Stimulated activated CD4-positive, alpha-beta T cell treated with anti-CD3 and anti-CD28 coated beads, Interleukin-12 subunit alpha, Interleukin-12 subunit beta, amount 100 ng/mL, for 24 hours (primary cell): ENCODE measurements at regions not wholly inside any gene's neighbourhood (a gene's known extent, or its start where the extent isn't known, plus 50 kb on each side); places are given as distances from the start of the nearest gene placed in this dataset.

Source experiments
- DNase-seq, 2 experiments: peaks; one replicate each; pipeline ENCODE4 v3.0.0-alpha.2; 2020; ENCODE audit warnings: low read depth in 2 of 2

DNA sequence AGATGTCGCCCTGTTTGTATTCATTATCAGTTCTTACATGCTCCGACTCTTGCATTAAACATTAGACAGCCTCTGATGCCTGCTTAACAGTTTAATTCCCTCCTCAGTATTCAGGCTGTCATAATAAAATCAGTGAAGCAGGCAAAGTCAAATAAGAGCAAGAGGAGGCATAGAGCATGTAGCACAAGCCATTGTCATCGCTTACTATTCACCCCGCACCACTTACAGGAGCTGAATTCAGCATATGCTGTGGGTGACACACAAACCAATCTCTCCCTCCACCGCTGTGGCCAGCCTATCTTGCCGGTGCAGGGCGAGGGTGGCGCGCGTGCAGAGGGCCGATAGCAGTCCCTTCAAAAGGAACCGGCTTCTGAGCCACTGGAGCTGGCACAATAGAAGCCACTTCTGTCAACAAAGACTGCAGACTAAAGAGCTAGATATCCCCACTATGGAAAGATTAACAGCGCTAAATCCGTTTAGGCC lies 433.2 kb upstream of the MGMT start:
- no peak for DNase-seq

- peak; percentile 15 to 21 for DNase-seq
These were observed 431.8 kb upstream of the MGMT start for GRCh38 chr10:129035052-129035827.

DNA sequence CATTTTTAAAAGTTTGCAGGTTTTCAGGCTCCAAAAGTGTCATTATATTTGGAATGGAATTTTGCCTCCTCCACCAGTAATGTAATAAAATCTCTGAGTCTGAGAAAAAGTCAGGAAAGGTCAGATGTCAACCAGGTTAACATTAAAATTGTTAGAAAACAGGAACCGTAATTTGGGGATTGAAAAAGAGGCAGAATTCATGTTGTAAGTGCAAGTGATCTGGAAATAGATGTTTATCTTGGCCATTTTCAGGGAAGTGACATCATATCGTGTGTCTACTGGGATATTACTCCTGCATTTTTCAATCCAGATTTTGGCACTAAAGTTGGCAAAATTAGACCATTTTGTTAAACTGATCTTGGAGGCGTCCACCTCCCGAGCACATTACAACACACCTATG lies 428.5 kb upstream of the MGMT start:
- DNase-seq, result no peak

- no peak for DNase-seq
These were observed 427.4 kb upstream of the MGMT start for GRCh38 chr10:129039406-129040370.

GRCh38 chr10:129040377-129040776 lies 426.7 kb upstream of the MGMT start:
- no peak for DNase-seq

GRCh38 chr10:129041916-129042315 lies 425.1 kb upstream of the MGMT start:
- no peak for DNase-seq

DNA sequence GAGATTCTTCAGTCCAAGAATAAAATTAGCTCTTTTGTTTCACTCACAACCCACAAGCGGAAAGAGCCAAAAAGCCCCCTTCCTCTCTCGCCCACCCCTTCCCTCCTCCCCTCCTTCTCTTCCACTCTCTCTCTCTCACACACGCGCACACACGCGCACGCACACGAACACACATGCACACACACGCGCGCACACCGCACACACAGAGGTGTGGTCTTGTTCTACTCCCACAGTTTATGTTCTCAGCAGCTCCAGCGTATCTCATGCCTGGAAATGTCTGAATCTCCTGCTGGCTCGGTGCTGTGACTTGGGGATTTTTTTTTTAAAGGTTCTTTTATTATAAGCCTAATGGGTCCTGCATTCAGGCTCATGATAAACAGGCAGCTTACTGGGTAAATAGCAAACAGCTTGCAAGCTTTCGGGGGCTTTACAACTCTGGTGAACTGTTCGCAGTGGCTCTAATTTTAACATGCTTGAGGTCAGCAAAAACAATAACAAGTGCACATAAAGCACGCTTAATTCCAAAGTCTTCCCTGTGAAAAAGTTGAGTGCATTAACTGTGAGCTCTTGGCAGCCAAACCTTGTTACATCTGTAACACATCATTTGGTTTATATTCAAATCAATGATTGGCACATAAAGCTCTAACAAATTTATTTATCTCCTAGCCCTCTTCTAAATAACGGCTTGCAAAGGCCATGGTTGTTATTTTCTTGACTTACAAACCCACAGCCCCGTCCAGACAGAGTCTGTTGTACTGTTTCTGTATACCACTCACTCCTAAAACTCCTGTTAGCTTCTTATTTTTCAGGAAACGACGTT lies 424.1 kb upstream of the MGMT start:
- no peak for DNase-seq

GRCh38 chr10:129043691-129044090 lies 423.4 kb upstream of the MGMT start:
- DNase-seq, result no peak

DNA sequence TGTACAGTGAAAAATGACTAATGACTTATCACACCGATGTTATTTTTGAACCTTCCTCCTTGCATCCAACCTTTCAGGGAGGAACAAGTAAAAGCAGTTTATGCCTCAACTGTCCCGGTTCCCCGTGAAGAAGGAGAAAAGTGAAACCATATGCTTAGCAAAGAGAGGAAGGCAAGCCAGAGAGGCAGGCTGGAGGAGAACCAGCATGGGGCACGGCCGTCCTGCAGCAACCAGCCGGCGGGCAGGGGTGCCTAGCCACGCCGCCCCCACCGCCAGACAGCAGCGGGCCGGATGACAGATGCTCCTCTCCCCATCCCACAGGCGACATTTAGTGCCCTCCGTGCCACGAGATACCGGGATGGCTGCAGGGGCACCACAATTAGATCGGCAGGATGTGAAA lies 421.4 kb upstream of the MGMT start:
- DNase-seq, result no peak

DNA sequence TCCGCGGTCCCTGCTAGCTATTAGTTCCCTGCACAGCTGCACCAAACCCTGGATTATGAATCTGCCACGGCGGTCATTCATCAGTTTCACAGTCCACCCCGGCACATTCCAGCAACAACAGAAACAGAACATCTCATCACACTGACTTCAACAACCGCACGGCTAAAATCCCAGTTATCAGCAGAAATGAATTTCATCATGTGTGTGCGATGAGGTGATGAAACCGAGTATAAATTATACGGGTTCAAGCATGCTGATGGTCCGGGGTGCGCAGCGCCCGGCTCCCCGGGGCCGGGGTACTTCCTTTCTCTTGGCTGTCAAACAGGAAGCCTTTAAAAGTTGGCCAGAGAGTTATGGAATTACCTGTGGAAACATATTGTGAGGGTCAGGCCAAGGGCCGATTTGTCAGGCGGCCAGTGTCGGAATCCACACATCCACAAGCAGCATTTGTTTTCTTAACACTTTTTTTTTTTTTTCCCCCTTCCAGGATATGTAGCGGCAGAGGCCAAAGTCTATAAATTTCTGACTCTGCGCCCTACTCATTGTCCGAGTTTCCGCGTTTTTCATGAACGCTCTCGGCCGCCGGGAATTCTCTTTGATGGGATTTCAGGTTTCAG lies 420.9 kb upstream of the MGMT start:
- no peak for DNase-seq

DNA sequence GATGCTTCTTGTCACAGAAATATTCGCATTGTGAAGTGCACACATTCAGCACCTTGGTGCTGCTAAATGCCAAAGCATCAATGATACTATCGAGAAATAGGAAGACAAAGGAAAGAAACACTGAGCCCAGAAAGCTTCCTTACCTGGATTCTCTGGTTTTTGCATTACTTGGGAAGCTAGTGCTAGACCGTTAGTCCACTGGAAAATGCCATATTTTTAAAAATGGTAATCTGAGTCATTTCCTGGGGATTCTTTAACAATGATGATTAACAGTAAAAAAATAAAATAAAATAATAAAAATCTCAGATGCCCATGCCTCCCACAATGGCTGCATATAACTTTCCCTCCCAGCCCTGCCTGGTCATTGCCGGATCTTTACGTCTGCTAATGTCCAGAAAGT lies 420.1 kb upstream of the MGMT start:
- no peak for DNase-seq

DNA sequence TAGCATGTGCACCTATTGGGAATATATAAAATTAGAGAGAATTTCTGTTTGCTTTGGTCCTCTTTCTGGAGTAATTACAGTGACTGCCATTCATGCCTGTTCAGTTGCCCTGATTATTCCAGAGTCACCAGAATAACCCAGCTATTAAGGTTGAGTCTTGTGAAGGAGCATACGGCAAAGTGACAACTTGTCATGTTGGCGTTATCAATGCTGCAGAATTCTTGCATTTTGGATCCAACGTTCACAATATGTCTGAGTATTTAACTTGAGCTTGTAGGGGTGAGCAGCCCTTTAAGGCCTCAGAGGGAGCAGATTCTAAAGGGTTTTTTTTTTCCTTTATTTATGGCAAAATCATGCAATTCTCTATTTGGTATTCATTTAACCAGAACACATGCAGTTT lies 419.4 kb upstream of the MGMT start:
- no peak for DNase-seq

GRCh38 chr10:129048513-129048912 lies 418.5 kb upstream of the MGMT start:
- no peak for DNase-seq

DNA sequence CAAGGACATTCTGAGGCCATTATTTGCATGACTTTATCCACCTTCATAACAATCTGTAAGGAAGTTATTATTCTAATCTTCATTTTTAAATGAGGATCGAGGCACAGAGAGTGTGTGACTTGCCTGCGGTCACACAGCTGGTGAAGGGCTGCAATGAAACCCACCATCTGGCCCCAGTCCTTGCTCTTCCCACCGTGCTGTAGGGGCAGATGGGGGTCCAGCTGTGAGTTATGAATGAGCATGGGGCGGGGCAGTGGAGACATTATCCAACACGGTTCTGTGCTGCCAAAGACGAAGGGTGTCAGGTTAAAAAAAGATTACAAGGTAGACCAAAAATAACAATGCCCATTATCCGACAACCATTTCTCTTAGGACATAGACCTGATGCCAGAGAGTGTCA lies 417.5 kb upstream of the MGMT start:
- DNase-seq, result no peak

GRCh38 chr10:129055225-129055624 lies 411.8 kb upstream of the MGMT start:
- DNase-seq, result no peak

- no peak for DNase-seq
These were observed 411.1 kb upstream of the MGMT start for GRCh38 chr10:129055986-129056385.

DNA sequence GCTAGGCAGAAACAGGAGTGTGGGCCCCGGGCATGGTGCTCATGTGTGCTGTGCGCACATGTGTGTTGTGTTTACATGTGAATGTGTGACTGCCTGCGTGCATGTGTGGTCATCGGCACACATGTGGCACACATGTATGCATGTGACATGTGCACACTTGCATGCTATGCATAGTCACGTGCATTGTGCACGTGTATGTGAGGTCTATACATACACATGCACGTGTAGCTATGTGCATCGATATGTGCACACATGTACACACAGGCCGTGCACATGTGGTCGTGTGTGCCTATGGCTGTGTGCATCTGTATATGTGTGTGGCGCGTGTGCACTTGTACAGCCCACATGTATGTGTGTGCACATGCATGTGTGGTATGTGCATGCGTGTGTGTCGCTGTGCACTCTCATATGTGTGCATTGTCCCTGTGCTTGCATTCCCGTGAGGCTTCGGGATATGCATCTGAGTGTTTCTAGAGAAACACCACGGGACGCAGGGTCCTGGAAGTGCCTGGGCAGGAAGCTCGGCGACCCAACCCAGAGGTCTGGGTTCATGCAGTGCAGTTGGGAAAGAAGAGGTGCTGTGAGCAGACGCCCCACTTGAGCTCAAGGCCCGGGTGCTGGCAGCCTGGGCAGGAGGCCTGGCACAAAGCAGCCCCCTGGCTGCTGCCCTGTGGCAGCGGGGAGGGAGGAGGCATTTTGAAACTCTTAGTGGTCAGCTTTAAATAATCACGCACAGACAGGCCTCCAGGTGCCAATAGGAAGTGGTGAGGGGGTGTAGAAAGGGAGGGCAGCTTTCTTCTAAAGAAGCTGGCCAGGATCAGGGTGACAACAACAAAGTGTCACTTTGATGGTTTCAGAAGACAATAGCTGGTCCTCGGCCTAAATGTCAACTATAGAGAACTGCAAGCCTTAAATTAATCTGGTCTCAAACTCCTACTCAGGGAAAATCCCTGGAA lies 410.0 kb upstream of the MGMT start:
- no peak for DNase-seq

DNA sequence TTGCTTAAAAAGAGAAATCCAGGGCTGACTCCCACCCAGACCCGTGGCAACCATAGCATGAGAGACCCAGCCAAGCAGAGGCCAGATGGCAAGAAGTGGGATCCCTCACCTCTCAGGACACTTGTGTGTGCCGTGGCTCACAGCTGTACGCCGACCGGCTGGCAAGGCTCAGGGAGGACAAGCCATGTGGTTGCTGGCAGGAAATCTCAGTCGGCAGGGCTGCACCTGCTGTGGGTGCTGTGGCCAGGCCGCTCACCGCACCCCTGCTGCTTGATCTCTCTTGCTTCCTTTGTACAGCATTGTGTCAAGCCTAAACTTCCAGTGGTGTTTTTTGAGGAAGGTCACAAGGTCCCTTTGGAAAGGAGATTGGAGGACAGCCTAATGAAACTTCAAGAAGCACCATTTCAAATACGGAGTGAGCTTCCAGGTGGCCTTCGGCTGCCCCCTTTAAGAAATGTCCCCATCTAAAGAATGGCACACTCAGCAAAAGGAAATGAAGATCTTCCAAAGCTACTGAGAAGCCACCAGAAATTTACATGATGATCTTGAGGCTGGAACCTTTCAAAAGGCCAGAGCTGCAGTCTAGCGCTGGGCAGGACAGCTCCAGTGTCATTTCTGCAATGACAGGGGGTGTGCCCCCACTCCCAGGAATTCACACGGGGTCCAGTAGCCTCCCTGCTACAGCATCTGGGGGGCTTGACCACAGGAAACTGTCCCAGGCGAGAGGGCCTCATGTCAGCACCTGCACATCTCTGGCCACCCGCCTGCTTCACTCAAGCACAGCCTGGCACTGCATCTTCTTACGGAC lies 409.0 kb upstream of the MGMT start:
- DNase-seq, result peak in 1 of 2 experiments; percentile 22

- DNase-seq, result no peak
These were observed 408.3 kb upstream of the MGMT start for GRCh38 chr10:129058664-129059155.
